HG03521 (cell line): ENCODE measurements at regions not wholly inside any gene's neighbourhood (a gene's known extent, or its start where the extent isn't known, plus 50 kb on each side); places are given as distances from the start of the nearest gene placed in this dataset.

ENCODE experiments used
- ATAC-seq: cut with Tn5 transposase; IDR thresholded peaks from one replicate; pipeline ENCODE4 v1.9.1; 2021; ENCODE audit warnings: mild to moderate bottlenecking, moderate library complexity; ENCODE audit not compliant: unreplicated experiment

- ATAC-seq = no peak
Measured at GRCh38 chr11:92739491-92739890, 230.0 kb upstream of the MTNR1B start.

- ATAC-seq = no peak
Measured at GRCh38 chr11:92740276-92740675, 229.2 kb upstream of the MTNR1B start.

- ATAC-seq = no peak
Measured at GRCh38 chr11:92744929-92745585, 224.4 kb upstream of the MTNR1B start.

GRCh38 chr11:92750794-92751193 lies 218.7 kb upstream of the MTNR1B start:
- no peak for ATAC-seq

GRCh38 chr11:92751594-92751993 lies 217.9 kb upstream of the MTNR1B start:
- ATAC-seq = no peak

- no peak for ATAC-seq
Measured at GRCh38 chr11:92752122-92752521, 217.3 kb upstream of the MTNR1B start.

GRCh38 chr11:92753161-92753560 lies 216.3 kb upstream of the MTNR1B start:
- ATAC-seq = no peak

GRCh38 chr11:92758241-92758780 lies 211.1 kb upstream of the MTNR1B start:
- ATAC-seq = no peak

- ATAC-seq = no peak
Measured at GRCh38 chr11:92759571-92760214, 209.8 kb upstream of the MTNR1B start.

- ATAC-seq = no peak
Measured at GRCh38 chr11:92762121-92762540, 207.3 kb upstream of the MTNR1B start.

GRCh38 chr11:92763336-92763735 lies 206.1 kb upstream of the MTNR1B start:
- ATAC-seq = no peak

- ATAC-seq = no peak
Measured at GRCh38 chr11:92764128-92764527, 205.3 kb upstream of the MTNR1B start.

- ATAC-seq = no peak
Measured at GRCh38 chr11:92765082-92765840, 204.2 kb upstream of the MTNR1B start.

GRCh38 chr11:92765965-92766371 lies 203.5 kb upstream of the MTNR1B start:
- ATAC-seq = no peak

GRCh38 chr11:92766698-92767097 lies 202.8 kb upstream of the MTNR1B start:
- ATAC-seq = no peak

GRCh38 chr11:92767416-92767815 lies 202.0 kb upstream of the MTNR1B start:
- ATAC-seq = no peak

GRCh38 chr11:92768121-92768840 lies 201.2 kb upstream of the MTNR1B start:
- no peak for ATAC-seq

GRCh38 chr11:92769112-92769511 lies 200.3 kb upstream of the MTNR1B start:
- no peak for ATAC-seq

- ATAC-seq = no peak
Measured at GRCh38 chr11:92770419-92770818, 199.0 kb upstream of the MTNR1B start.

- no peak for ATAC-seq
Measured at GRCh38 chr11:92770981-92771380, 198.5 kb upstream of the MTNR1B start.

- ATAC-seq = no peak
Measured at GRCh38 chr11:92771701-92772100, 197.8 kb upstream of the MTNR1B start.
